Neuronal stem cell (in vitro differentiated cells): ENCODE measurements at regions not wholly inside any gene's neighbourhood (a gene's known extent, or its start where the extent isn't known, plus 50 kb on each side); places are given as distances from the start of the nearest gene placed in this dataset.

Source experiments
- DNase-seq: peaks from one replicate; pipeline ENCODE4 v3.0.0-alpha.2; 2013; ENCODE audit warnings: low spot score
- H2AFZ ChIP-seq: one replicate; pipeline ENCODE4 v1.6.1; 2013; ENCODE audit warnings: mild to moderate bottlenecking, low read length, inconsistent platforms
- H2AK5ac ChIP-seq: 2 replicates; pipeline ENCODE4 v1.6.1; 2013; ENCODE audit warnings: low read depth, mild to moderate bottlenecking, inconsistent platforms, low read length, moderate library complexity, mixed read lengths
- H2BK120ac ChIP-seq: 2 replicates; pipeline ENCODE4 v1.6.1; 2013; ENCODE audit warnings: low read depth, mild to moderate bottlenecking, inconsistent platforms, low read length, moderate library complexity, mixed read lengths
- H2BK12ac ChIP-seq: one replicate; pipeline ENCODE4 v1.6.1; 2013; ENCODE audit warnings: low read length, inconsistent platforms
- H2BK15ac ChIP-seq: 2 replicates; pipeline ENCODE4 v1.6.1; 2013; ENCODE audit warnings: mild to moderate bottlenecking, low read length, inconsistent platforms, mixed read lengths
- H2BK5ac ChIP-seq: one replicate; pipeline ENCODE4 v1.6.1; 2013; ENCODE audit warnings: inconsistent platforms, mild to moderate bottlenecking, low read length, moderate library complexity
- H3K14ac ChIP-seq: one replicate; pipeline ENCODE4 v1.6.1; 2013; ENCODE audit warnings: low read length, inconsistent platforms
- H3K18ac ChIP-seq: 2 replicates; pipeline ENCODE4 v1.6.1; 2013; ENCODE audit warnings: low read length, inconsistent platforms
- H3K23ac ChIP-seq: 2 replicates; pipeline ENCODE4 v1.6.1; 2013; ENCODE audit warnings: low read depth, mild to moderate bottlenecking, mixed read lengths, low read length, inconsistent platforms; ENCODE audit not compliant: poor library complexity
- H3K27ac ChIP-seq: replicated peaks from 3 replicates; pipeline ENCODE4 v1.5.1; 2013; ENCODE audit warnings: low read length, inconsistent platforms
- H3K27me3 ChIP-seq, 3 experiments: 2 replicates each; pipeline ENCODE4 v1.6.1; 2013; ENCODE audit warnings: low read length in 3 of 3, mild to moderate bottlenecking in 2 of 3, inconsistent platforms in 1 of 3, low read depth in 1 of 3, mixed read lengths in 1 of 3, moderate library complexity in 1 of 3; ENCODE audit not compliant: control insufficient read depth in 3 of 3, insufficient read depth in 3 of 3
- H3K36me3 ChIP-seq, 2 donors: replicated peaks in 1 of 2; 2 replicates each; pipeline ENCODE4 v1.6.1; 2013; ENCODE audit warnings: low read length in 2 of 2; ENCODE audit not compliant: control insufficient read depth in 2 of 2, insufficient read depth in 2 of 2
- H3K4ac ChIP-seq: 2 replicates; pipeline ENCODE4 v1.6.1; 2013; ENCODE audit warnings: inconsistent platforms, mild to moderate bottlenecking, low read length, moderate library complexity
- H3K4me1 ChIP-seq, 2 donors: 1 replicate in 1 of 2; 2 replicates in 1 of 2; pipeline ENCODE4 v1.6.1; 2013; ENCODE audit warnings: low read length in 2 of 2, low read depth in 1 of 2; ENCODE audit not compliant: control insufficient read depth in 2 of 2, insufficient read depth in 1 of 2
- H3K4me2 ChIP-seq: one replicate; pipeline ENCODE4 v1.6.1; 2013; ENCODE audit warnings: mild to moderate bottlenecking, low read length, inconsistent platforms; ENCODE audit not compliant: insufficient read depth, poor library complexity, severe bottlenecking
- H3K4me3 ChIP-seq, 2 donors: 2 replicates each; pipeline ENCODE4 v1.5.1; 2013; ENCODE audit warnings: low read length in 2 of 2, mild to moderate bottlenecking in 2 of 2, inconsistent platforms in 1 of 2, moderate library complexity in 1 of 2
- H3K79me1 ChIP-seq: one replicate; pipeline ENCODE4 v1.6.1; 2013; ENCODE audit warnings: low read depth, mild to moderate bottlenecking, inconsistent platforms, low read length, moderate library complexity
- H3K9ac ChIP-seq: one replicate; pipeline ENCODE4 v1.6.1; 2013; ENCODE audit warnings: mild to moderate bottlenecking, low read depth, low read length, inconsistent platforms; ENCODE audit not compliant: poor library complexity
- H3K9me3 ChIP-seq, 2 donors: replicated peaks in 1 of 2; 2 replicates each; pipeline versions ENCODE3 to v1.6.1; 2013; ENCODE audit warnings: low read length in 2 of 2, mild to moderate bottlenecking in 2 of 2, inconsistent platforms in 1 of 2, low read depth in 1 of 2, mixed read lengths in 1 of 2, moderate library complexity in 1 of 2; ENCODE audit not compliant: control insufficient read depth in 2 of 2, insufficient read depth in 1 of 2
- H4K8ac ChIP-seq: one replicate; pipeline ENCODE4 v1.6.1; 2013; ENCODE audit warnings: low read depth, mild to moderate bottlenecking, inconsistent platforms, low read length, moderate library complexity
- H4K91ac ChIP-seq: one replicate; pipeline ENCODE4 v1.6.1; 2013; ENCODE audit warnings: low read length, low read depth, mild to moderate bottlenecking, inconsistent platforms; ENCODE audit not compliant: poor library complexity
- WGBS, 2 donors: extraction: QIAGEN DNeasy Blood & Tissue Kit; methylation state at CpG; one replicate each; pipeline ENCODE4 v1.1.7; 2013; ENCODE audit warnings: missing lambda C conversion rate in 2 of 2, mixed read lengths in 1 of 2; ENCODE audit not compliant: insufficient read length in 2 of 2, insufficient replicate concordance in 1 of 2; ENCODE audit errors: extremely low coverage in 2 of 2; 5-methylcytosine and 5-hydroxymethylcytosine counted together

DNA sequence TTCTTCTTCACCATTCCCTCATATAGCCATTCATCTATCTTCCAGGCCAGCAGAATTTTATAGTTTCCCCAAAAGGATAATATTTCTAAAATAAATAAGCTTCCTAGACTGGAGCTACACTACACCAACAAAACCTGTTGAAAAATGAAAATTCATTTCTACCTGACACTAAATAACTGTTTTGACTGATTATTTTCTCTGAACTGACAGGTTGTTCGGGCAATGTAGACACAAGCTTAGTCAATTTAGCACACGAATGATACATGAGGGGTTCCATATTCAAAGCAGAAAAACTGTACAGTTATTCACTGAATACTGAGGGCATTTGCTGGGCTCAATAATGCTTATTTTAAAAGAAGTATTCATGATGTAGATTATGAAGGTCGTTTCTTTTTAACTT, 589.7 kb downstream of the LIG4 start:
- Histone ChIP-seq H3K9ac (no peak overlapping the region), H2BK12ac (no peak overlapping the region), H3K18ac (no peak overlapping the region), H3K4ac (no peak overlapping the region), H3K14ac (no peak overlapping the region), H2AK5ac (no peak overlapping the region), H2AFZ (no peak overlapping the region), H2BK5ac (no peak overlapping the region), H2BK15ac (no peak overlapping the region), H3K4me3 (no peak overlapping the region), H4K8ac (no peak overlapping the region), H4K91ac (no peak overlapping the region), H3K36me3 (no peaks in the 10 kb centered on the region), H3K4me1 (no peaks in the 10 kb centered on the region), H3K27ac (no peak overlapping the region), H2BK120ac (no peak overlapping the region), H3K23ac (no peak overlapping the region), H3K4me2 (no peak overlapping the region), H3K27me3 (no peaks in the 10 kb centered on the region), H3K79me1 (no peaks in the 10 kb centered on the region), H3K9me3 (no peaks in the 10 kb centered on the region)
- no CpG with 5 or more reads among the region's 3 CpGs for WGBS, 2 donors
- no peak for DNase-seq

DNA sequence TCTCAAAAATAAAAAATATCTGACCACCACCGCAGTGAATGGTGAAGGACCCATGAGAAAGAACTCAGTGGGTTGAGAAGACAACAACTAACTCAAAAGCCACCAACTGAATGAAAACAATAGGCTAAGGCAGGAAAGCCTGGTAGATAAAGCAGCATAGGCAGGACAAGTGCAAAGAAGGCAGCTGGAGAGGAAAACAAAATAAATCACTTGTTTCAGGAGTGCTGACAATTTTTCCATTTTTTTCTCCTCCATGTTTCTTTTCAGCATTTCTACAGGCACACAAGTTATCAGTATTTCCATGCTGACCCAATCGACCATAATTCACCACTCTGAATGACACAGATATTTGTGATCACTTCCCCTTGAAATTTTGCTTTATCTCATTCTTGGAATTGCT, 597.8 kb downstream of the LIG4 start:
- H2AK5ac ChIP-seq = no peak overlapping the region
- no peaks in the 10 kb centered on the region for H3K36me3 ChIP-seq
- no peak overlapping the region for H2BK5ac ChIP-seq
- H3K23ac ChIP-seq = no peak overlapping the region
- H2BK12ac ChIP-seq = no peak overlapping the region
- H3K27ac ChIP-seq = no peak overlapping the region
- no peak overlapping the region for H2BK15ac ChIP-seq
- no peak overlapping the region for H4K8ac ChIP-seq
- H3K18ac ChIP-seq = no peak overlapping the region
- H3K4me3 ChIP-seq = no peak overlapping the region
- no peaks in the 10 kb centered on the region for H3K9me3 ChIP-seq
- no CpG with 5 or more reads among the region's 2 CpGs for WGBS, 2 donors
- no peak for DNase-seq
- no peak overlapping the region for H4K91ac ChIP-seq
- H3K14ac ChIP-seq = no peak overlapping the region
- H2BK120ac ChIP-seq = no peak overlapping the region
- H3K79me1 ChIP-seq = no peaks in the 10 kb centered on the region
- no peaks in the 10 kb centered on the region for H3K27me3 ChIP-seq
- H2AFZ ChIP-seq = no peak overlapping the region
- no peak overlapping the region for H3K4me2 ChIP-seq
- no peak overlapping the region for H3K9ac ChIP-seq
- peaks cover 0 to 2% of the 10 kb centered on the region in 2 donors for H3K4me1 ChIP-seq
- H3K4ac ChIP-seq = no peak overlapping the region

DNA sequence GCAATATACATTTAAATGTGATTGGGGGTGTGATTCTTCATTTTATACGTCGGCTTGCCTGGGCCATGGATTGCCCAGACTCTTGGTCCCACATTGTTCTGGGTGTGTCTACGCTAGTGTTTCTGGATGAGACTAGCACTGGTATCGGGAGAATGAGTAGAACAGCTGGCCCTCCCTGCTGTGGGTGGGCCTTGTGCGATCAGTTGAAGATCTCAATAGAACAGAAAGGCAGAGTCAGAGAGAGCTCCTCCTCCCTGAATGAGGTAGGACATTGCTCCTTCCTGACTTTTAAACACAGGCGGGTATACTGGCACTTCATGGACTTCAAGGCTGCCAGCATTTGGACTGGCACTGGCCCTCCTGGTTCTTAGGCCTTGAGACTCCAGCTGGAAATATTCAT, 603.0 kb downstream of the LIG4 start:
- H2AK5ac ChIP-seq = no peak overlapping the region
- H2BK5ac ChIP-seq = no peak overlapping the region
- H3K4ac ChIP-seq = no peak overlapping the region
- no peak overlapping the region for H3K18ac ChIP-seq
- H3K36me3 ChIP-seq = no peaks in the 10 kb centered on the region
- H3K4me3 ChIP-seq = no peak overlapping the region
- no CpG with 5 or more reads among the region's 6 CpGs for WGBS, 2 donors
- H2BK120ac ChIP-seq = no peak overlapping the region
- no peak overlapping the region for H3K23ac ChIP-seq
- H2BK12ac ChIP-seq = no peak overlapping the region
- H3K4me1 ChIP-seq = peaks cover 0 to under 1% of the 10 kb centered on the region in 2 donors
- no peak overlapping the region for H3K14ac ChIP-seq
- H3K9me3 ChIP-seq = no peaks in the 10 kb centered on the region
- no peaks in the 10 kb centered on the region for H3K79me1 ChIP-seq
- H4K8ac ChIP-seq = no peak overlapping the region
- no peak overlapping the region for H2BK15ac ChIP-seq
- H2AFZ ChIP-seq = no peak overlapping the region
- no peak overlapping the region for H3K4me2 ChIP-seq
- DNase-seq = no peak
- H3K27ac ChIP-seq = no peak overlapping the region
- H3K27me3 ChIP-seq = no peaks in the 10 kb centered on the region
- no peak overlapping the region for H3K9ac ChIP-seq
- H4K91ac ChIP-seq = no peak overlapping the region

DNA sequence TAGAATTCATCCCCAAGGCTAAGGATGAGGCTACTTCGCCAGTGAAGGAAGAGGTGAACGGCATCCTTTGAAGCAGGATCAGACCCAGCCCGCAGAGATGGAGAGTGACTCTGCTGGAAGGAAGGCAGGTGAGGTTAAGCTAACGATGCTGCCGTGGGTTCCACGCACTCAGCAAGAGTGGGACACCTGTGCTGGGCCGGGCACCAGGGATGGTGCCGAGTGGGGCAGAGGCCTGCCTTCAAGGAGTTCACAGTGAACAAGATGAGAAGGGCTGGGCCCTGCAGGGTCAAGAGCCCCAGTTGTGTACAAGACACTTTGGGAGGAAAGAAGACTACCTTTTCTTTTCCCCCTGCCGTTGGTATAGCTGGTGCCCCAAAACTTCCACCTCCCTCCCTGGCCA, 606.6 kb downstream of the LIG4 start:
- Histone ChIP-seq H3K18ac (no peak overlapping the region), H3K14ac (no peak overlapping the region), H3K36me3 (no peaks in the 10 kb centered on the region), H3K4me2 (no peak overlapping the region), H3K4ac (no peak overlapping the region), H2AK5ac (no peak overlapping the region), H2BK120ac (no peak overlapping the region), H2AFZ (no peak overlapping the region), H3K4me1 (no peaks in the 10 kb centered on the region), H2BK5ac (no peak overlapping the region), H3K79me1 (no peaks in the 10 kb centered on the region), H2BK15ac (no peak overlapping the region), H4K91ac (no peak overlapping the region), H3K9me3 (no peaks in the 10 kb centered on the region), H3K23ac (no peak overlapping the region), H2BK12ac (no peak overlapping the region), H3K4me3 (no peak overlapping the region), H4K8ac (no peak overlapping the region), H3K27me3 (no peaks in the 10 kb centered on the region), H3K27ac (no peak overlapping the region), H3K9ac (no peak overlapping the region)
- DNase-seq = no peak
- WGBS, 2 donors = no CpG with 5 or more reads among the region's 9 CpGs
